ENCODE measurements at regions not wholly inside any gene's neighbourhood (a gene's known extent, or its start where the extent isn't known, plus 50 kb on each side); places are given as distances from the start of the nearest gene placed in this dataset.

GRCh38 chr3:15977090-15977489 is 179.3 kb upstream of the ANKRD28 start:
- no peak for TF ChIP-seq CTCF (IDR thresholded peaks at IDR 0.05)
- TF ChIP-seq POLR2A (IDR thresholded peaks at IDR 0.05): no peak

Measured in lower leg skin (tissue), 3 donors.